ENCODE measurements at regions not wholly inside any gene's neighbourhood (a gene's known extent, or its start where the extent isn't known, plus 50 kb on each side); places are given as distances from the start of the nearest gene placed in this dataset.
"Not testable (repeated sequence)": the region's sequence is repeated elsewhere in the genome, so short reads cannot be mapped to it uniquely, and the experiment has no call there.

DNA sequence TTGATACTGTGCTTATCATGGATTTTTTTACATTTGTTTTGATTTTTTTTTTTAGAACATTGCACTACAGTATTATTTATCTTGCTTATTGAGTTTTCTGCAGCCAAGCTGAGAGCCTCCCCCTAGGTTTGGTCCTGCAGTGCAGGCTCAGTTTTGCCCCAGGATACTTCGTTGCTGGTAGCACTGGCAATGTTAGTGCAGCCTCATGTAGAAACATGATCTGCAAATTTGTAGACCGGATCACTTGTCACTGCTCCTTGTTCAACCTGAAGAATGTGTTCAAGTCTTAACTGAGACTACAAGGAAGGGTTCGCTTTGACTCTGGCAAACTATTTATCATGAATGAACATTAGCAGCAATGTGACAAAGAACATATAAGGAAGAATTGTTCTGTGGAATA is 377.2 kb upstream of the PDE3A start:
- H3K27ac Mint-ChIP-seq: no peak overlapping the region
- no peak overlapping the region for H3K4me3 Mint-ChIP-seq
- H3K4me1 Mint-ChIP-seq (ENCODE audit: low read depth): no peaks in the 10 kb centered on the region
- no peaks in the 10 kb centered on the region for H3K27me3 Mint-ChIP-seq
- H3K36me3 Mint-ChIP-seq (ENCODE audit: low read depth): no peaks in the 10 kb centered on the region
- peaks cover 3% of the 10 kb centered on the region for H3K9me3 Mint-ChIP-seq

DNA sequence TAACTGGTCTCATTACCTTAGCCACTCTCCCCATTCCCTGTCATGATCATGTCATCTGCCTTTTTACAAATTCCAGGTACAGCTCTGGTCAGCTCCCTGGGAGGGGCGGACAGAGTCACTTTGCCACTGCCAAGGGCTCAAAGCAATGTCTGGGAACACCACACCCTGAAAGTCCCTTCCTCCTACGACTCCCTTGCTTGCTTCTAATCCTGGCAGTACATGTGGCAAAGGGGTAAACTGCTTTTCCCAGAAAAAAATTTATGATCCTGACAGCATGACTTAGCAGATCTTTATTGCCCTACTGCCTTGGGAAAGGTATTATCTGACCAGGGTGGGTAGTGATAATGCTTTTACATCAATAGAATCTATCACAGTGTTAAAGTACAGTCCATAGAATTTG is 376.0 kb upstream of the PDE3A start:
- Mint-ChIP-seq H3K9me3 (peaks cover 3% of the 10 kb centered on the region), H3K4me1 (ENCODE audit: low read depth) (no peaks in the 10 kb centered on the region), H3K36me3 (ENCODE audit: low read depth) (no peaks in the 10 kb centered on the region), H3K27ac (no peak overlapping the region), H3K27me3 (no peaks in the 10 kb centered on the region), H3K4me3 (no peak overlapping the region)

DNA sequence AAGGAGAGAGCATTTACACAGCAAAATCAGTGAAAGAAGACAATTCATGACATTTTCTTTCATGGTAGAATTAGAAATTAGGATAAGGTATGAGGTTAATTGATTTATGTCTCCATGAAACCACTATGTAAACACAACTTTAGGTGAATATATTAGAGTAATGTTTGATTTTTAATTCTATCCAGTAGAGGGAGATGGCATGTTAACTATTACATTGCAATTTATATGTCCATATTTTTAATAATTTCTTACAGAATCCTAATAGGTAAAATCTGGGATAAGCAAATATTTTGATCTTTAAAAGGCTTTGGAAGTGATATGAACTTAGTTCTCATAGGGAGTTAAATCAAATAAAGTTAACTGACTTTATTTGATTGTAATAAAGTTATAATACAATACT is 373.4 kb upstream of the PDE3A start:
- Mint-ChIP-seq H3K27ac (no peak overlapping the region), H3K4me1 (ENCODE audit: low read depth) (no peaks in the 10 kb centered on the region), H3K27me3 (peaks cover 3% of the 10 kb centered on the region), H3K9me3 (peaks cover 3% of the 10 kb centered on the region), H3K4me3 (no peak overlapping the region), H3K36me3 (ENCODE audit: low read depth) (no peaks in the 10 kb centered on the region)

DNA sequence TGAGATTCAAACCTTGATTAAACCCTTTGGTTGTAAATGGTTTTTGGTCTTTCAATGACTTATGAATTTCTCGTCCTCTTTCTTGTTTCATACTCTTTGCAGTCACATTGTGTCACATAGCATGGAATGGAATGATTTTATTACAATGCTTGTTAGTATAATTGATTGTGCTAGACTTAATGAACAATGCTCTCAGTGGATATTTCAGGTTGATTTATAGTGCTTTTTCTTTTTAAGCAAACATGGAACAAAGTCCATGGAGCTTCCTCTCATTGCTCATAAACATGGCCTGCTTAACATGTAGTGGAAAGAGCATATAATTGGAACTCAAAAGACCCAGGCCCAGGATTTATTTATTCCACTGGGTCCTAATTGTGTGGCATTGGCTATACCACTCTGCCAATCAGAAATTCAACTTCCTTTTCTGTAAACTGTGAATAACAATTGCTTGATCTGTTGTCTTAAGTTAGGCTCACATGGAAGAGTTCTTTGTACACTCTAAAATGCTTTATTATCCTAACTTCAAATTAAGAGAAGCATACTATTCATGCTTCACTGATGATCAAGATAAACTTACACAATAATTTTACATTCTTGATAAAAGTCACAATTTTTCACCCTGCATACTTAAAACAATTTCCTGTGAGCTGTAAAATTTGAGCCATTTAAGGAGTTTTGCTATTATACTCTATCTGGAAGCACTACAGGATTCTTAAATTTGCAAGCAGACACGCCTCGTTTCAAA is 370.5 kb upstream of the PDE3A start:
- peaks cover 3% of the 10 kb centered on the region for H3K27me3 Mint-ChIP-seq
- no peaks in the 10 kb centered on the region for H3K4me1 Mint-ChIP-seq (ENCODE audit: low read depth)
- no peak overlapping the region for H3K4me3 Mint-ChIP-seq
- no peaks in the 10 kb centered on the region for H3K36me3 Mint-ChIP-seq (ENCODE audit: low read depth)
- H3K9me3 Mint-ChIP-seq: peaks cover 8% of the 10 kb centered on the region
- H3K27ac Mint-ChIP-seq: no peak overlapping the region

DNA sequence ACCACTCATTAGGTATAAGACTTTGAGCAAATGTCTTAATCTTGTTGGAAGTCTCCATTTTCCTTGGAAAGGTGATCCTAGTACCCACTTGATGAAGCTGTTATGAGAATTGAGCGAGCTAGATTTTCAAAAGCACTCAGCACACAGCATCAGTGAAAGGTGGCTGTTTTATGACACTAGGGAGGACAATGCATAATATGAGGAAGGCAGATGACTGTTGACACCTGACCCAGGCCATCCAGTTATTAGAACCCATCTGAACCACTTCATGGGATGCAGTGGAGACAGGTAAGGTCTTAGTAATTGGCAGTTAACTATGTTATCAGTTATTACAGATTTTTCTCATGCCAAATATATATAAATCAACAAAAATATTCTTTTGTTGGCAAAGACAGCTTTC is 369.9 kb upstream of the PDE3A start:
- H3K27me3 Mint-ChIP-seq: peaks cover 3% of the 10 kb centered on the region
- H3K4me3 Mint-ChIP-seq: no peak overlapping the region

DNA sequence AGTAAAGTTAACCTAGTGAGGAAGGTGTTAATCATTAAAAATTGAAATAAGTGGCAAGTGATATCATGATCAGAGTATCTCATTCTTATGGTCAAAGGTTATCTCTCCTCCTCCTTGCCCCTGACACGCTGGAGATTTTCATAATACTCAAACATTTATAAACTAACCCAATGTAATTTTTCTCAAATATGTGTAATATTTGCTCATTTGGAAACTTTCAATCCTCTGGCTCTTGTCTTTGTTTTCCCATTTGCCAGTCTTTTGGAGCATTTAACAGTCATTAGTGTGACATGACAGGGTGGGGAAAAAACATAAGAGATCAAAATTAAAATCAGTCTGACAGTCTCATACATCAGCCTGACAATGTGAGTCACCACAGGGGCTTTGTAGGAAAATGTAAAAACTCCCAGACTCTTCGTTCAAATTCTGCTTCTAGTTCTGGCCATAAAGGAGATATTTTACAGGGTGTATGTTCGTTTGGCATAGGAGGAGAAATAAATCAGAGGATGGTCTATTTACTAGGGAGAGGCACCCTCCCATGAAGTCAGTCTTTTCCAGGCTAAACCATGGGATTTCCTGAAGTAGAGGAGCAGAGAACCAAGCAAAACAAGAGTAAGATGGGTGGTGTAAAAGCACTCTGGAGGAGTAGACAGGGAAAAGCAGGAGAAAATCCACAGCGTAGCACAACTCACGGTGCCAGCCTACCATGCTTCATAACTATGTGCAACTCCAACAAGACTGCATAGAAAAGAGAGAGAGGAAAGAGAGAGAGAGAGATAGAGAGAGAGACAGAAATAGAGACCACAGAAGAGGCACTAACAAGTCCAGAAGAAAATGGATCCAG is 369.2 kb upstream of the PDE3A start:
- Mint-ChIP-seq H3K9me3 (peaks cover 11% of the 10 kb centered on the region), H3K27ac (no peak overlapping the region), H3K4me1 (ENCODE audit: low read depth) (no peaks in the 10 kb centered on the region), H3K27me3 (peaks cover 3% of the 10 kb centered on the region), H3K36me3 (ENCODE audit: low read depth) (no peaks in the 10 kb centered on the region), H3K4me3 (no peak overlapping the region)

More for the DNA sequence above, 369.9 kb upstream of the PDE3A start:
- Mint-ChIP-seq H3K36me3 (ENCODE audit: low read depth) (no peaks in the 10 kb centered on the region), H3K9me3 (peaks cover 13% of the 10 kb centered on the region), H3K27ac (no peak overlapping the region), H3K4me1 (ENCODE audit: low read depth) (no peaks in the 10 kb centered on the region)

DNA sequence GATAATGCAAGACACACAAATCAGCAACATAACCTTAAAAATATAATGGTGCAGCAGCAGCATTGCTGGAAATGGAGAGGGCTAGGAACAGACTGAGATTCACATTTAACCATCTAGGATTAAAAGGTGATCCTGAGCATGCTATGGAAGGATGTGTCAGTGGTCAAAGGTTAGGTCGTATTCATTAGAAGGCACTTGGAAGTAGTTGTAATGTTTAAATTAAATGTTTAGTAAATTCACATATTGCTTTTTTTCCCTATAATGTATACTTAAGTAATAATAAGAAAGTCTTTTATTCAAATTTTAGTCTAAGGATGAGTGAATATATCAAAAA is 368.6 kb upstream of the PDE3A start:
- no peaks in the 10 kb centered on the region for H3K36me3 Mint-ChIP-seq (ENCODE audit: low read depth)
- no peaks in the 10 kb centered on the region for H3K4me1 Mint-ChIP-seq (ENCODE audit: low read depth)
- H3K4me3 Mint-ChIP-seq: no peak overlapping the region
- peaks cover 3% of the 10 kb centered on the region for H3K27me3 Mint-ChIP-seq
- peaks cover 11% of the 10 kb centered on the region for H3K9me3 Mint-ChIP-seq
- H3K27ac Mint-ChIP-seq: no peak overlapping the region

DNA sequence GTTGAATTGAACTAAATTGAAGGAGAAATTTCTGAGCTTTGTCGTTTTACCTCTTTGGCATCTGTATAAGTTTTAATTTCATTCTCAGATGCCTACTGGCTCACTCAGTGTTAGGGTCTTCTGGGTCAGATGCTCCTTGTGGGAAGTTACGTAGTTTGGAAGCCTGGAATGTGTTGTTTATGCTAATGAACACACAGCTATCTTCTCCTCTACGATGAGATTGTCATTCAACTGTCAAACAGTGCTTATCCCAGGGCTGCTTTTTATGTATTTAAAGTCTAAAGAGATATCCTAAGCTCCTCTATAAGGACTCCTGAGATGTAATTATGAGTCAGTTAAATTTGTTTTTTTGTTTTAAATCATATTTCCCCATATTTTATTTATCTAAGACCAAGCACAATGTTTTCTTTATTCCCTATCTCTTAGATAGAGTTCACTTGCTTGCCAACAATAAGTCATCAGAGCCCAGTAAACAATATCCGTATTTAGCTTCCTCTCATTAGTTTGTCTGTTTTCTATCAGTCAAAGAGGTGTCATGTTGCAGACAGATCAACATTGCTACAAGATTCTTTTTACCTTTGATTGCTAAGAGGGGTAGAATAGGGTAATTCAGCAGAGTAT is 368.0 kb upstream of the PDE3A start:
- Mint-ChIP-seq H3K9me3 (peaks cover 11% of the 10 kb centered on the region), H3K4me1 (ENCODE audit: low read depth) (no peaks in the 10 kb centered on the region), H3K27ac (no peak overlapping the region), H3K36me3 (ENCODE audit: low read depth) (no peaks in the 10 kb centered on the region), H3K27me3 (peaks cover 3% of the 10 kb centered on the region), H3K4me3 (no peak overlapping the region)

DNA sequence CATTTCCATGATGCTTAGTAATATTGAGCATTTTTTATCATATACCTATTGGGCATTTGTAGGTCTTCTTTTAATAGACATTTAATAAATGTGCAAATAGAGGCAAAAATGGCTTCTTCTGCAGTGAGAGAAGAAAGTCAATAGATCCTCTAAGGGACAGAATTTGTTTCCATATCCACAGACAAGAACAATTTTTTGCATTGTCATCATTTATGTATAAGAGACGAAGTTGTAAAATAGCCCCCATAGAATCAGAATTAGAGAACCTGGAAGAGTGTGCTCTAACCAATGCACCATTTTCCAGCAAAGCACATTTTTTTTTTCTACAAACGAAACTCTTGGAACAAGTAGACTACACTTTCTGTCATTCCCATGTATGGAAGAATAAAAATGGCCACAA is 365.1 kb upstream of the PDE3A start:
- H3K4me3 Mint-ChIP-seq: no peak overlapping the region

DNA sequence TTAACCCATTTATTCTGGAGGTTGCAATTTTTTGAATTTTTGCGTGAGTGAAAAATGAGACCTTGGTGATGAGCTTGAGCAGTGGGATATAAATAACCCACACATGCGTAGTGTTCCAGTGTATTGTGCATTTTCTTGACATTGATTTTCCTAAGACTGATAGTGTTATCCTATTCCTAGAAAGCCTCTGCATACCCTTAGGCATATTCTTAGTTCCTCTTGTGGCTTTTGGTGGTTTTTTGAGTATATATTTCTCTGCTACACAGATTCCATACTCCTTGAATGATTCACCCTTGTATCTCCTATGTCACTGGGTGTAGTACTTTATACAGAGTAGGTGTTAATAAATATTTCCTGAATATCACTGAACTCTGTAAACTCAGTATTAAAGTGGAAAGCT is 363.4 kb upstream of the PDE3A start:
- Mint-ChIP-seq H3K4me1 (ENCODE audit: low read depth) (no peaks in the 10 kb centered on the region), H3K27ac (no peak overlapping the region), H3K4me3 (no peak overlapping the region), H3K36me3 (ENCODE audit: low read depth) (no peaks in the 10 kb centered on the region), H3K9me3 (peaks cover 20% of the 10 kb centered on the region), H3K27me3 (no peaks in the 10 kb centered on the region)

More for the DNA sequence above, 365.1 kb upstream of the PDE3A start:
- Mint-ChIP-seq H3K36me3 (ENCODE audit: low read depth) (no peaks in the 10 kb centered on the region), H3K27me3 (peaks cover 3% of the 10 kb centered on the region), H3K4me1 (ENCODE audit: low read depth) (no peaks in the 10 kb centered on the region), H3K27ac (no peak overlapping the region), H3K9me3 (peaks cover 11% of the 10 kb centered on the region)

DNA sequence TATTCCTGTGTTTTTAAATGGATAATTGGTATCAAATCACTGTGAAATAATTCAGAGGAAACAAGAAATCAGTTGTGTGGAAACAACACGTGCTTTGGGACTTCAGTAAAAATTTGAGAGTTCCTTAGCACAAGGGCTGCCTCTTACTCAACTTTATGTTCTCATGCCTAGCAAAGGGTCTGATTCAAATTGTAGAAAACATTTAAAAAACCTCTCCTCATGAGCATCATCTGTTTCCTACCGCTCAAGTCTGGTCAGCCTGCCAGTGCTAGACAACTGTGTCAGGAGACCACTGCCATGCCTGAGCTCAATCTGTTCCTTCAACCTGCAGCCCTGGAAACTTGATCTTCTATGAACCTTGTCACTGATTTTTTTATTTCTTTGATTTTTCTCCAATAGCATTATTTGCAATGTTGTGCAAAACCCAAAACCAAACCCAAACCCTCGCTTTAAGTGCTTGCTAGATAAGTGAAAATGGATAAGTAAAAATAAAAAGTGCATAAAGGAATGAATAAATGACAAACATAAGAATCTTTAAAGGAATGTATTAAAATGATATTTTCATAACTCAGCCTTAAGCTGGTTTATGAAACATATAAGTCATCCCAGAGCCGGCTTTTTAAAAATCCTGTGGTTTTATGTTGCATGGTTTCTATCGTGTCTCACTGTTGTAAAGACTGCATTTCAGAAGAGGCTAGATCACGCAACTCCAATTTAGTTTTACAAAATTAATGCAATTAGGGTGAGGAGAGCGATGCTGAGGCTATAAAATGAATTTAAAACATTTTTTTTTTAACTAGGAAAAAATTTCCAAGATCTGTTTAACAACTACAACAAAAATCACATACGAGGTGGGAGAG is 361.2 kb upstream of the PDE3A start:
- Mint-ChIP-seq H3K27me3 (no peaks in the 10 kb centered on the region), H3K36me3 (ENCODE audit: low read depth) (no peaks in the 10 kb centered on the region), H3K27ac (no peak overlapping the region), H3K9me3 (peaks cover 24% of the 10 kb centered on the region), H3K4me1 (ENCODE audit: low read depth) (no peaks in the 10 kb centered on the region), H3K4me3 (no peak overlapping the region)

DNA sequence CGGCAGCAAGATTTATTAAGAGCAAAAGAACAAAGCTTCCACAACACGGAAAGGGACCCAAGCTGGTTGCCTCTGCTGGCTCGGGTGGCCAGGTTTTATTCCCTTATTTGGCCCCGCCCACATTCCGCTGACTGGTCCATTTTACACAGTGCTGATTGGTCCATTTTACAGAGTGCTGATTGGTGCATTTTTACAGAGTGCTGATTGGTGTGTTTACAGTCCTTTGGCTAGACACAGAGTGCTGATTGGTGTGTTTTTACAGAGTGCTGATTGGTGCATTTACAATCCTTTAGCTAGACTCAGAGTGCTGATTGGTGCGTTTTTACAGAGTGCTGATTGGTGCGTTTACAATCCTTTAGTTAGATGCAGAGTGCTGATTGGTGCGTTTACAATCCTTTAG is 358.4 kb upstream of the PDE3A start:
- H3K27ac Mint-ChIP-seq; H3K4me1 Mint-ChIP-seq (ENCODE audit: low read depth); H3K4me3 Mint-ChIP-seq; H3K27me3 Mint-ChIP-seq; H3K36me3 Mint-ChIP-seq (ENCODE audit: low read depth): not testable (repeated sequence)
- H3K9me3 Mint-ChIP-seq: peaks cover 13% of the 10 kb centered on the region

DNA sequence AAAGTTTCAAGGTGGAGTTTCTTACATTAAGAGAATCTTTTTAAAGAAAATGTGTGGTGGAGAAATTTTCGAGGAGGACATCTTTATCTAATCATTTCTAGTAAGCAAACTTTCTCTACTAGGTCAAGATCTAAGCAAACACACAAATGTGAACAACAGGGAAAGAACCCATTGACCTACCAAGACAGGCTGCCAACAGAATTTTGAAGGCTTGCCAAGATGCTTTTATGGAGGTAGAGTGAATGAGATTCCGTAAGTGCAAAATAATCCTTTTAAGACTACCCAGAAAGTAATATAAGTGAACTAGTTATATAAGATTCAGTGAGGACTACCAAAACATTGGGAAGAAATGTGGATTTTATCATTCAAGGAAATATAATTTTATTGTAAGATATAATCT is 357.1 kb upstream of the PDE3A start:
- no peak overlapping the region for H3K27ac Mint-ChIP-seq
- no peak overlapping the region for H3K4me3 Mint-ChIP-seq
- H3K36me3 Mint-ChIP-seq (ENCODE audit: low read depth): no peaks in the 10 kb centered on the region
- H3K27me3 Mint-ChIP-seq: no peaks in the 10 kb centered on the region
- H3K4me1 Mint-ChIP-seq (ENCODE audit: low read depth): no peaks in the 10 kb centered on the region
- H3K9me3 Mint-ChIP-seq: peaks cover 13% of the 10 kb centered on the region

DNA sequence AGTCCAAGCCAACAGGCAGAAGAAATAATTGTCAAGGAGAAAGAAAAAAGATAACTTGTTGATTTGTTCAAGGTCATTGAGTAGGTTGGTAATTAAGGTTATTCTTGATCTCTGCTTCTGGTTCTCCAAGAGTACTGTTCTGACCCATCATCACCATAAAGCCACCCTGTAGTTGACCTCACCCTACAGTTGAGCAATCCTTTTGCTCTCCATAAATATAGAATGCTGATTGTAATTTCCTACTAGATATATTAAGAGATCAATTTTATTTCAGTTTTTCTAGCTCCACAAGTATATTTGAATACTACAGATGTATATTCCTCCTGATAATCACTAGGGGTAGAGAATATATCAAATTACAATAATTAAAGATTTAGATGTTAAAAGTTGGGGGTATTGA is 350.5 kb upstream of the PDE3A start:
- Mint-ChIP-seq H3K27me3 (no peaks in the 10 kb centered on the region), H3K4me3 (no peak overlapping the region), H3K36me3 (ENCODE audit: low read depth) (no peaks in the 10 kb centered on the region), H3K4me1 (ENCODE audit: low read depth) (no peaks in the 10 kb centered on the region), H3K27ac (no peak overlapping the region), H3K9me3 (no peaks in the 10 kb centered on the region)

DNA sequence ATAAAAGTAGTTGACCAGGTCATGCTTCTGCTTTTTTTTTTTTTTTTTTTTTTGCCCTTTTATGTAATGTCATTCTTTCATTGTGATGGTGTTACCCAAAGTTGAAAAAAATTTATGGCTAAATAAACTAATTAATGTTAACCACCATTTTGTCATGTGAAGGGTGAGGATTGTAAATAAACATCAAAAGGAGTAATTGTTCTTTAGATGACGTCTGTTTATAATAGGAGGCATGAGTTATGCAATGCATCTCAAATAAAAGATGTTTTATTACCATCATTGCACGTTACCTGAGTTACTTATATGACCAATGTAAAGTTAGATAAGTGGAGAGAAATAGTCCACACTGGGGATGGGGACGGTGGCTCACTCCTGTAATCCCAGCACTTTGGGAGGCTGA is 349.9 kb upstream of the PDE3A start:
- Mint-ChIP-seq H3K36me3 (ENCODE audit: low read depth) (no peaks in the 10 kb centered on the region), H3K4me1 (ENCODE audit: low read depth) (no peaks in the 10 kb centered on the region), H3K27ac (no peak overlapping the region), H3K27me3 (no peaks in the 10 kb centered on the region), H3K4me3 (no peak overlapping the region), H3K9me3 (no peaks in the 10 kb centered on the region)

Data from stimulated activated naive CD8-positive, alpha-beta T cell treated with anti-CD3 and anti-CD28 coated beads, Interleukin-15, Interleukin-2, amounts not matched to agents 100 ng/mL and 50 ng/mL, for 24 hours (primary cell).